Skin of body (tissue), 1 donor: ENCODE measurements at regions not wholly inside any gene's neighbourhood (a gene's known extent, or its start where the extent isn't known, plus 50 kb on each side); places are given as distances from the start of the nearest gene placed in this dataset.
"Not testable (repeated sequence)": the region's sequence is repeated elsewhere in the genome, so short reads cannot be mapped to it uniquely, and the experiment has no call there.

ENCODE experiments used
- DNase-seq: peaks from one replicate; lab custom pipeline; 2025; lab: John Stamatoyannopoulos, UW

DNA sequence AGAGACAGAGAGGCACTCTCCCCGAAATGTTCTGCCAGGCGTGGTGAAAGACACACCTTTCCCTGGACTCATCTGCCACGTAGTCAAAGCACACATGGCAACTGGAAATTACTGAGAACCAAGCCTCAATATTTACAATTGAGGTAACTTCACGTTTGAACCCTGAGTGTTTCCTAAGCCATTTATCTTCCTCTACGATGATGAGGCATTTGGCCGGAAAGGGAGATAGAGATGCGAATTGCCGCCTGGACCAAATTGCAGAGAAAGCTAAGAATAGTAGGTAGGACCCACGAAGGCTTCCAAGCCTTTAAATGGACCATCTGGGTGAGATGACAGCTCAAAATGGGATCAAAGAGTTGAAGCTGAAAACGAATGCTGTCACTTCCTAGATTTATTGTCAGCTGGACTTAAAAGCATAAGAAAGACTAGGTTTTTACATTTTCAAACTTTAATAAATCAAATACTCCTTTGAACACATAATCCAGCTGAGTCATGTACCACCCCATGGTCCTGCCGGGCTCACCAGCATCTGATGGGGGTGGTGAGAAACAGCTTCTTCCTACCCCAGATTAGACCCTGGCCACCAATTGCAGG is 135.6 kb upstream of the LYZL2 start:
- no peak for DNase-seq

DNA sequence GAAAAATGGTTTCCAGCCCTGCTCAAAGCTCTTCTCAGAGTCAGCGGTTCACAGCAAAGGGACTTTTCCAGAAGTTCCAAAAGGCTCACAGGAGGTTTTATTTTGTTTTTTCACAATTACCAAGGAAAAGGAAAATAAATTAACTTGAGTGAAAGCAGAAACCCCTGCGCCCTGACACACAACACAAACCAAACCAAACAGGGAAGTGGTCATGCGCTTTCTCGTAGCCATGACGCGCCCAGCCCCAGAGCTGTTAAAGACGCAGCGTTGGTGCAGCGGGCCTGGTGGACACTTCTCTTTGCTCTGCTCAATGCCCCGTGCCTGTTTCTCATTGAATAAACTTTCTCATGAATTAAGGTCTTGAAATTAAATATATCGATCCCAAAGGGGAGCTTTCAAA is 134.4 kb upstream of the LYZL2 start:
- DNase-seq, result no peak

DNA sequence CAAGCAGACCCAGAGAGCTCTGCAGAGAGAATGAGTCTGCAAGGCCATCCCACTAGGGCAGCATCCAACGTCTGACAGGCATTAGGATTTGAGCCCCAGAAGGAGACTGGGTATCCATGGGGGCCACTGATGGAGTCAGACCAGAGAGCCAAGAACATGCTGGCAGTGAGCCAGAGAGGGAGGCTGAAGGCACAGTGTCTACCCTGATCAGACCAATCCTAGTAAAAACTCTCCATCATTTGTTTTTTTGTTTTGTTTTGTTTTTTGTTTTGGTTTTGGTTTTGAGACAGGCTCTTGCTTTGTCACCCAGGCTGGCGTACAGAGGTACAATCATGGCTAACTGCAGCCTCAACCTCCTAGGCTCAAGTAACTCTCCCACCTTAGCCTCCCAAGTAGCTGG is 133.1 kb upstream of the LYZL2 start:
- no peak for DNase-seq

DNA sequence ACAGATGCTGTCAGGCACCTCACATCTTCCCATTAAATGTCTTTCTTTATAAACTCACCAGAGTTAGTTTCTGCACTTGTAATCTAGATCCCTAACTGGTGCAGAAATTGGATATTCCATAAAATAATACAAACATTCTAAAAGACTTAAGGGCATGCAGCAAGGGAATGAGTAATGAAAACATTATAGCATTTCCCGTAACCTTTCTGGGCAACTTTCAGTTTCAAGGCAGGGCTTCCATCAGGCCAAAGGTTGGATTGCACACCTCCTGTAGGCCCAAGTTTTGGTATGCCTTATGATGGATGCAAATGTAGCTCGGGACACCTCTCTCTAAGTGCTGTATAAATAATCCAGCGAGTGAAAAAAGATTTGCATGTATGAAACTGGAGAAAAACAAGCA is 129.9 kb upstream of the LYZL2 start:
- no peak for DNase-seq

DNA sequence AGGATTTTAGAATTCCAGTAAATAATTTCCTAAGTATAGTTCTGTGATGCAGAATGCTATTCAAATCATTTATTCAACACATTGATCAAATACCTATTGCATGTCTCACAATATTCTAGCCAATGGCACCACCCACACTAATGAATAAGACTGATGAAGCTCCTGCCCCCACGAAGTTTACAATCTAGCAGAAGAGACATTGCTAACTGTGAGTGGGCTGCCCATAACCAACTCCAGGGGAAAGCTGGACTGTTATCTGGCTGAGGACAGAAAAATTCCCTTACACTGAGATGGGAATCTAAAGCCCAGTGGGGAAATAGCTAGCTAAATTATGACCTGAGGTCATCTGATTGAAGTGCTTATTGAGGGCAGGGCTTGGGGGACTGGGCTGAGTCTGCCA is 128.8 kb upstream of the LYZL2 start:
- no peak for DNase-seq

DNA sequence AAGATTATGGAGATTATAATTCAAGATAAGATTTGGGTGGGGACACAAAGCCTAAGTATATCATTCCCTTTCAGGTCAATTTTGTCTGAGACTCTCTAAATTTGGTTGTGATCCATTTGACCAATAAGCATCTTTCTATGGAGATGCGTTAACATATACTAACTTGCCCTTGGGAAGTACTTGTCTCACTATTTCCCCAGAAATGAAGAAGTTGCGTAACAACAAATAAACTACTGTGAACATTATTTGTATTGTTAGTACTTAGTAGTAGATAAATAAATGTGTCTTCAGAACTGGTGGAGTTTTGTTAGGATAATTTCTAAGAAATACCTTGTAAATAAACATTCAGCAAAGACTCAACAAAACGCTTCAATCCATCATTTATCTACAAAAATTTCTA is 127.3 kb upstream of the LYZL2 start:
- DNase-seq, result no peak

DNA sequence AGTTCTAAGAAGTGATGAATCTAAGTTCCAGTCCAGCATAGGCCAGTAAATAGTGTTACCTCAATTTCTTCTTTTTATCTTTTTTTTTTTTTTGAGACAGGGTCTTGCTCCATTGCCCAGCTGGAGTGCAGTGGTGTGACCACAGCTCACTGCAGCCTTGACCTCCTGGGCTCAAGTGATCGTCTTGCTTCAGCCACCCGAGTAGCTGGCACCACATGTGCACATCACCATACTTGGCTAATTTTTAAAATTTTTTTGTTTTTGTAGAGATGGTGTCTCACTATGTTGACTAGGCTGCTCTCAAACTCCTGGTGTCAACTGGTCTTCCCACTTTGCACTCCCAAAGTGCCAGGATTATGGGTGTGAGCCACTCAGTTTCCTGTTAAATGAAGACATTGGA is 126.6 kb upstream of the LYZL2 start:
- no peak for DNase-seq

DNA sequence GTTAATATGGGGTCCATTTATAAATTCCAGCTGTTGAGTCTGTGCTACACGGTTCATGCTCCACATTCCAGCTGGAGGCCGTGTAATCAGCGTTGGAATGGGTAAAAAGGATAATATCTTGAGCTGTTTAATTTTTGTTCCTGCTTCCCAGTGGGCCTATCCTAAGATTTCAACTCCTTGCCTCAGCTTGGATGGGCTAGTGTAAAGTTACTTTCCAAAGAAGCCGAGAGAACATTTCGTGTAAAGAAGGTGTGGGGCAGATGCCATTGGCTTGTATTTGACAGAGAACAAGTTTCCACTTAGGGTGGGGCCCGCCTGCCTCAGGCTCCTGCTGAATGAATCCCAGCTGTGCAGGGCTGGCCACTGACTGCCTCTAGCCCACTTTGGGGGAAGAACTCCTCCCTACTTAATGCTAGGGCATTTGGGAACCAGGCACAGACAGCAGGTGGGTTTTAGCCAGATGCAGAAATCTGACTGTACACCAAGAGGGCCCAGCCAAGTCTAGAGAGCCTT is 125.9 kb upstream of the LYZL2 start:
- DNase-seq, result peak; percentile 93

DNA sequence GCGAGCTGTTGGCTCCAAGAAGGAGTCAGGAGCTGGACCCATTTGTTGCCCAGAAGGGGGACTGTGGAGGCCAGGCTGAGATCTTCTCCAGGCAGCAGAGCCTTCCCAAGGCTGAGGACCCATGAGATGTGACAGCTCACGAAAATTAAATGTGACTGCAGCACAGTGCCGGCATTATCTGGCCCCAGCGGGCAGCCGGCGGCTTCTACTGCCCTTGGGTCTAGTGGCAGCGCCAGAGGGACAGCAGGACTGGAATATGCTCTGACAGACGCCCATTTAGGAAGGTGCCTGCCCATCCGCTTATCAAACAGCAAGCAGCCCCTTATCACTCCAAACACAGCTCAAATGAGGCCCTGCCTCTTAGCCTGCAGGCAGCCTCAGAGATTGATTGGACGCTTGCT is 122.9 kb upstream of the LYZL2 start:
- no peak for DNase-seq

DNA sequence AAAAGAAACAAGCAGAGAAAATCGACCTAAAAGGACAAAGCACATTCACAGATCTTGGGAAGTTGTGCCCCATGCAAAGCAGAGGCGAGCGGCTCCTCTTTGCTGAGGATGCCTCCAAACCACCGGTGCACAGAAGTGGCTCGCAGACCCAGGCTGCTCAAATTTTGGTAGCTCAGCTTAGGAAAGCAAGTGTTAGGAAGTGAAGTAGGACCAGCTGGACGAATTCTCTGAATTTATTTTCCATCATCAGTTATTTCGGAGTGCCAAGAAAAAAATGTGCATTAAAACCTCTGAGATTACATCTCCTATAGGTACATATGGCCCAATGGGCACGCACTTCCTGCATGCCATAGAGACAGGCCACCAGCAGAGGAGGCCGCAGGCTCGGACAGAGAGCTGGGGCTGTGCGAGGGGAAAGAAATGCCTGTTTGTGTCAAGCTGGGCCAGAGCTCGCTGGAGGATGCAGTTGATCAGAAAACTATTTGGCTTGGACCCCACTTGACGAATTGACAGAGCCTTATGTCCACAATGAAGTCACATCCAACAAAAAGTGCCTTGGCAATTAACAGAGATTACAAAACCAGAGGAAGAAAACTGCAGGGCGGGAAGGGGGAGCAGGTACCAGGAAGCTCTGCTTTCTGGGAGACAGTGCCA is 122.3 kb upstream of the LYZL2 start:
- DNase-seq, result peak; percentile 93

DNA sequence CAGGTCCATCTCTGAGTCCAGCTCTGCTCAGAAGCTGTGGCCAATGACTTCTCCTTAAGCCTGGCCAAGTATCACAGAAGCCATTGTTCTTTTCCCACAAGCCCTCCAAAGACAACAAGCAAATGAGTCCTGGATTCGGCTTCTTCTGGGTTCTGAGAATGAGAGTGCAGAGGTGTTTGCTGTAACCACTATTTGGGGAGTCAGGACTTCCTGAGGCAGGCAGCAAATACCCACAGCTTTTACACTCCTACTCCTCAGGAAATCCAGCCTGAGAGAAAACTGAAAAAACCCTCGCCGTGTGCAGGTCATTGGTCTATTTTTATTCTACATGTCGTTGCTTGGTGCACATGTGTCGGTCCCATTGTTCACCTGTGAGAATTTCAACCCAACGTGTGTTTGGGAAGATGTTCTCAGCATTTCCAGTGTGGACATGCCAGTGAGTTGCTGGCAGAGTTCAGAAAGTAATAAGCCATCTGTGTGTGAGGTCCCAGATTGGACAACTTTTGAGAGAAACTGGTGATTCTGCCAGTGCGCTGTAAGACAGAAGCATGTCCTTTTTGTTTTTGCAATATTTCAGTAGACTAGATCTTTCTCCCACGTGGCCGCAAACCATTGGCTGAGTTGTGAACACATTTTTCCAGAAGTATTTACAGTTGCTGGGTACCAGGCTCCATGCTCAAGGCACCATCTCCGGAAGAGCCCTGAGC is 121.6 kb upstream of the LYZL2 start:
- no peak for DNase-seq

DNA sequence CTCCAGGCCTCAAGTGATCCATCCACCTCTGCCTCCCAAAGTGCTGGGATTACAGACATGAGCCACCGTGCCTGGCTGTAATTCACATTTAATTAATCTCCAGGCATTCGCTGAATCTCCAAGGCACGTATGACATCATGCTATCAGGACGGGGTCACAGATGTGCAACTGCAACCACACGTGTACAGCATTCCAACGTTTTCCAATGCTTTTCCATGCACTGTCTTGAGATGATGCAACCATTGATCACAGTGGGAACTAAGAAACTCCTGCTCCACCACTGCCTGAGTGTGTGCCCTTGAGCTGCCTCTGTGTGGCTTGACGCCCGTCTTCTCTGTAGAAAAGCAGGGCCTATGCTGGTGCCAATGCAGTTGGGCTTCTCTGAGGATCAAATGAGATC is 119.8 kb upstream of the LYZL2 start:
- peak; percentile 48 for DNase-seq

DNA sequence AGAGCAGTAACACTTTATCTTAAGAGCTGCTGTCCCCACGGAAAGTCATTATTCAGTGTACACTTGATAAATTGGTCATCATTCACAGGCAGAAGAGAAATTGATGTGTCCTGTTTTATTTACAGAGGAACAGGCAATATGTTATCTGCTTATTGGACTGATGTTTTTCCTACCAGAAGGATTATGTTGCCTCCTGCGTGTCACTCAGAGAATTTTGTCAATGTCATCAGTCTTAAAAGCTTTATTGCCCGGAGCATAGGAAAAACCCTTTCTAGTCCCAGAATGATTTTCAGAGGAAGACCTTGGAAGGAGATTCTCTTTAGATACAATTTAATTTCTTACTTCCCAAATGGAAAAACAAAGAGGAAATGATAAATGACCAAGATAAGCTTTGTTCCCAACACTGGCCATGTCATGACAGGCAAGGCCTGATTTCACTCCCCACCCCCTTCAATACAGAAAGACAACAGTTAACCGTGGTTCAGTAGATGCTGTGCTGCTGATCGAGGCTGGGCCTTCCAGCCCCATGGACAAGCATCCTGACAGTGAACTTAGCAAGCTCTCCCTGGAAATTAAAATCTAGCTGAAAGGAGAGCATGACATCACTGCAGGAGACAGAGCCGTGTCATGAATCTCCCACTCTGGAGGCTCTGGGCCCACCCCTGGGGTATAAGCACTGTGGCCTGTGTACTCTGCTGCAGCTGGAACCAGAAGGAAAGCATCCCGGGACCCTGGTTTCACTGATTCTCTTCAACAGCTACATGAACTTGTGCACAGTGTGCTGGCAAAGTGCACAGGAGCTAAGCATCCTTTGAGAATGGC is 118.8 kb upstream of the LYZL2 start:
- DNase-seq, result peak; percentile 76

DNA sequence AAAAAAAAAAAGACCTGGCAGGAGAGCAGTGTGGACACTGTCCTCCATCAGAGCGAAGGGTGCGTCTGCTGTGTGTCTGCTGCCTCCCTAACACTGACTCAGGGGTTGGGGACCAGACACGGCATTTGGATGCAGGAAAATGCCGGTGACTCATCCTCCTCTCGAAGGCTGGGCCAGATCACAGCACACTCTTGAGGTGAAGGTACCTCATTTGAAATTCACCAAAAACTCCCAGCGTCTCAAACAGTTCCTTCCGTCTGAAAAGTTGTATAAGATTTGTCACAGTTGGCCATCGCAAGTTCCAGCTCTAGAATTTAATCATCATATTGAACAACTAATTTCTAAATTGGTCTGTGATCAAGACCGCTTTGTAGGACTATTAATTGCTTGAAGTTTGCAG is 118.1 kb upstream of the LYZL2 start:
- DNase-seq, result no peak

DNA sequence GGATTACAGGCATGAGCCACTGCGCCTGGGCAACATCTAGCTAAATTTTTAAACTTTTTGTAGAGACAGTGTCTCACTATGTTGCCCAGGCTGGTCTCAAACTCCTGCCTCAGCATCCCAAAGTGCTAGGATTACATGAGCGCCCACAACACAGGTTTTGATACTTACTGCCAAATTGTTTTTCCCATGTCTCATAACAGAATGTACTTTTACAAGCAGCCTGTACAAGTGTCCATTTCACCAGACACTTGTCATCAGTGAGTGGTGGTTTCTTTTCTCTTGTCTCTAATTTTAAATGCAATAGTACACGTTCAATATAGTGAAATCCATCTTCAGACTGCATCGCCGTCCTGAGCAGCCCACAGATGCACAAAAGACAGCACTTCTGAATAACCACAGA is 116.4 kb upstream of the LYZL2 start:
- no peak for DNase-seq

DNA sequence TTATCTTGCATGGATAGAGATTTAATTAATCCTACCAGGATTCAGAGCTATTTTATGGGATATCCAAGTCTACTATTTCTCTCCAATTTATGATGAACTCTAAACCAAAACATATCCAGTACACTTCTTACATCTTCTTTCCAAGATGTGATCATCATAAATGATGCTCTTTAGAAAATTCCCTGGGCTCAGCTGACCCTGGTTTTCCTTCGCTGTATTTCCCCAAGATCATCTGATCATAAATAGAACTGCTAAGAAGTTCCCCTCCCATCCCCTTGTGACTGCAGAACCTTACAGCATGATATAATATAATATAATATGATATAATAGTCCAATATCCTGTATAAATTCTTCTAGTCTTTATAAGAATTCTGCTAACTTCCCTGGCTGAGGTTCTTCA is 114.6 kb upstream of the LYZL2 start:
- DNase-seq, result peak; percentile 68

DNA sequence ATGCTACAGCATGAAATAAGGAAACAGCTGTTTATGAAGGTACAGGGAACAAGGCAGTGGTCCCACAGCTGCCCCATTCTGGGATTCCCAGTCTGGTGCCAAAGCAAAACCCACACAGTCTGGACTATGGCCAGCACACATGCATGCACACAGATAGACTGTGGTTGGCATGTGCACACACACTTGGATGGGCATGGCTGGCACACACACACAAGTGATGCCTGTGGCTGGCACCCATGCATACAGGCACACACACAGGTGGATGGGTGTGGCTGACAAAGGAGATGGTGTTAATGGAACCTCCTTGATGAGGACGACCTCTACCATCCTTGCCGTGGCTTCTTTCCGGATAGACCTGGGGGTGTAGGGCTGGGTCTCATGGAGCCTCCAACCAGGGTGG is 114.0 kb upstream of the LYZL2 start:
- DNase-seq, result no peak

DNA sequence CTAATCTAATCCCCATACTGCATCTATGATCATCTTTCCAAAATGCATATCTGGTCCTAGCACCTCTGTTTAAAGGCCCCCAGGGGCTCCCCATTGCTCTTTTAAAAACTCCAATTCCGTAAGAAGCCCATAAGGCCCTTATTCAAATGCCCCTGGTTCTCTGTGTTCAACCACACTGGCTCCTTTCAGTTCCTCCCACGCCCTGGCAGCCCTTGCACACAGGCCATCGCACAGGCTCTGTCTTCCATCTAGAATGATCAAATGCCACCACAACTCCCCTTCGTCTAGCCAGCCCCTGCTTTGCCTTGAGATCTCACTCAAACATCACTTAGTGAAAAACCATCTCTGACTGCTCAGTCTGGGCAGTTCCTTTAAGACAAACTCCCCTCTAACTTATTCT is 112.9 kb upstream of the LYZL2 start:
- no peak for DNase-seq

DNA sequence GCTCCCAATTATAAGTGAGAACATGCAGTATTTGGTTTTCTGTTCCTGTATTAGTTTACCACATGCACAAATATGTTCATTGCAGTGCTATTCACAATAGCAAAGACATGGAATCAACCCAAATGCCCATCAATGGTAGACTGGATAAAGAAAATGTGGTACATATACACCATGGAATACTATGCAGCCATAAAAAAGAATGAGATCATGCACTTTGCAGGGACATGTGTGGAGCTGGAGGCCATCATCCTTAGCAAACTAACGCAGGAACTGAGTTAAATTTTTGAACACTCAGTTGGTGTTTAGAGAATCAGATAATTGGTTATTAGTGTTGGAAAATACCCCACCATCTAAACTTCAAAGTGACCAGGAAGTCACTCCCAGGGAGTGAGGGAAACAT is 111.2 kb upstream of the LYZL2 start:
- DNase-seq, result not testable (repeated sequence)

DNA sequence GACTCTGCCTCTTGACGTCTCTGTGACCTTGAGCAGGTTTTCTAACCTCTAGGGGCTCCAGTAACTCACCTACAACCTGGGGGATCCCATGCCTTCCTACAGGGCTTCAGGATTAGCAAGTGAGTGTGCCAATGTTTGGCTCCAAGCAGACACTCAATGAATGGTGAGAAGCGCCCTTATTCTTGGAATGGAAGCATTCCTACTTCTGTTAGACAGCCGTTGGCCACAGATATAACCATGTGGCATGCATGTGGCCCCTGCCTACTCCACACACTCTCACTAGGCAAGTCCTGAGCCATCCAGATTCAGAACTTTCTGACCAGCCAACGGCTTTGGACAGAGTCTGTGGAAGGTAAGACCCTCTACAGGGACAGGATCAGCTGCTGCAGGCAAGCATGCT is 108.9 kb upstream of the LYZL2 start:
- no peak for DNase-seq

DNA sequence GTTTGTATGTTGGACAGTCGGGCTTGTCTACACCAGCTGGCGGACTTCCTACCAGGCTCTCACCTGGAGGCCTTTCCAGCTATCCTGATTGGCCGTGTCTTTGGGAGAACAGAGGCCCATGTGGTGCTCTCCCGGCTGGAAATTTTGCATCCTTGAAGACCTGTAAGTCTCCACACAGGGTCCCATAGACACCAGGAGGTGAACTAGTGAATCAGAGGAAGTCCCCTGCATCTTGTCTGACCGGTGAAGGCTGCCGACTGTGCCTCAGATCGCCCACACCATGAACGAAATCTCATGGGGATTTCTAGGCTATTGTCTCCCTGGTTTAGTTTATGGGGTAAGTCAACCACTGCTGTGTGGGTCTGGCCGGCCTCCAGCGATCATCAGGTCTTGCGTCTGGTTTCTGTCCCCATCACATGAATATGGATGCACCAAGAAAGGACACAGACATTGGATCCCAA is 108.4 kb upstream of the LYZL2 start:
- DNase-seq, result no peak

DNA sequence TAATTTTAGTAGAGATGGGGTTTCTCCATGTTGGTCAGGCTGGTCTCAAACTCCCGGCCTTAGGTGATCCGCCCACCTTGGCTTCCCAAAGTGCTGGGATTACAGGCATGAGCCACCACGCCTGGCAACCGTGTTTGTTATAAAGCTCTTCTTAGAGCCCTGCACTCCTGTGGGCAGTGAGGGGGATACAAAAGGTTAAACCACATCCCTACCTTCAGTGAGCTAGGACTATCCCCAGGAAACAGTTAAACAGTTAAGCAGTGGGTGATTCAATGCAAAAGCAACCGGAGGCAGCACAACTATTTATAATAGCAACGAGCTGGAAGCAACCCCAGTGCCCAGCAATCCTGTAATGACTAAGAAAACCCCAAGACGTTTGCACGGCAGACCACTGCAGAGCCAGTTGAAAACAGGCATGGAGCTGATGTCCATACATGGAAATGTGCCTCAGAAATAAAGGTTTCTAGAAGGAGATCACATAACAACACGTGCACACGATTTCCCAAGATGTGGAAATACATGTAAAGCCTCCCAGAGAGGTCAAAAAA is 107.2 kb upstream of the LYZL2 start:
- peak; percentile 58 for DNase-seq
